PC-3 (cell line): ENCODE measurements at regions not wholly inside any gene's neighbourhood (a gene's known extent, or its start where the extent isn't known, plus 50 kb on each side); places are given as distances from the start of the nearest gene placed in this dataset.

Source experiments
- ATAC-seq: fragments of 200-7000 bp; cut with Tn5 transposase; 2 replicates; pipeline ENCODE4 v1.9.1; 2020; ENCODE audit warnings: mild to moderate bottlenecking, moderate library complexity
- BruUV-seq: library from RNA; stranded (reverse); fragments of 400-500 nt; replicated peaks from 2 replicates; lab custom pipeline; 2021; lab: Mats Ljungman, UMichigan
- CTCF ChIA-PET: fragments of 300-600 bp; sonication (Branson Sonifier 250); formaldehyde crosslinking; loops from one replicate; lab custom pipeline; 2022; ENCODE audit warnings: antibody characterized with exemption; lab: Charles Lee
- POLR2A ChIA-PET: fragments of 300-600 bp; sonication (Branson Sonifier 250); formaldehyde crosslinking; loops from one replicate; lab custom pipeline; 2022; ENCODE audit warnings: antibody characterized with exemption; ENCODE audit not compliant: unreplicated experiment; lab: Charles Lee
- DNase-seq: peaks from one replicate; pipeline ENCODE4 v3.0.0-alpha.2; 2015
- H2AFZ ChIP-seq: fragments of 300-600 bp; sonication (generic); 2 replicates; pipeline ENCODE4 v1.6.0; 2016; ENCODE audit warnings: antibody characterized with exemption, low read length
- H3F3A ChIP-seq: fragments of 300-600 bp; sonication (generic); one replicate; pipeline ENCODE4 v1.6.0; 2017; ENCODE audit warnings: antibody characterized with exemption, low read length, control low read depth, mild to moderate bottlenecking; ENCODE audit not compliant: unreplicated experiment
- H3K27ac ChIP-seq: fragments of 300-600 bp; sonication (generic); 2 replicates; pipeline ENCODE4 v1.5.1; 2016; ENCODE audit warnings: mild to moderate bottlenecking, low read length
- H3K27me3 ChIP-seq: fragments of 300-600 bp; sonication (generic); 2 replicates; pipeline ENCODE4 v1.6.1; 2016; ENCODE audit warnings: low read length, mixed read lengths
- H3K36me3 ChIP-seq: fragments of 300-600 bp; sonication (generic); 2 replicates; pipeline ENCODE4 v1.6.1; 2016; ENCODE audit warnings: low read depth, mixed run types, low read length, mixed read lengths
- H3K4me1 ChIP-seq: fragments of 300-600 bp; sonication (generic); 2 replicates; pipeline ENCODE4 v1.5.1; 2016; ENCODE audit warnings: low read length; ENCODE audit not compliant: insufficient read depth
- H3K4me2 ChIP-seq: fragments of 300-600 bp; sonication (generic); 2 replicates; pipeline ENCODE4 v1.6.0; 2016; ENCODE audit warnings: low read length
- H3K4me3 ChIP-seq: fragments of 300-600 bp; sonication (generic); 2 replicates; pipeline ENCODE4 v1.5.1; 2016; ENCODE audit warnings: mild to moderate bottlenecking, low read length, mixed read lengths
- H3K79me2 ChIP-seq: fragments of 300-600 bp; sonication (generic); 2 replicates; pipeline ENCODE4 v1.6.1; 2017; ENCODE audit warnings: low read length, mixed read lengths
- H3K9ac ChIP-seq: fragments of 300-600 bp; sonication (generic); 2 replicates; pipeline ENCODE4 v1.6.0; 2016; ENCODE audit warnings: mild to moderate bottlenecking, low read length
- H3K9me2 ChIP-seq: fragments of 300-600 bp; sonication (generic); replicated peaks from 2 replicates; pipeline ENCODE4 v1.6.1; 2016; ENCODE audit warnings: mixed run types, low read length, mixed read lengths
- H3K9me3 ChIP-seq: fragments of 300-600 bp; sonication (generic); 2 replicates; pipeline ENCODE4 v1.6.1; 2016; ENCODE audit warnings: low read length, mixed read lengths
- H4K20me1 ChIP-seq: fragments of 300-600 bp; sonication (generic); 2 replicates; pipeline ENCODE4 v1.6.1; 2016; ENCODE audit warnings: low read length, mixed read lengths
- EZH2 ChIP-seq: fragments of 300-600 bp; sonication (generic); IDR thresholded peaks from one replicate; pipeline ENCODE4 v1.6.1; 2017; ENCODE audit warnings: antibody characterized with exemption, mild to moderate bottlenecking, low read length; ENCODE audit not compliant: unreplicated experiment
- EZH2phosphoT487 ChIP-seq: fragments of 300-600 bp; sonication (generic); IDR thresholded peaks from 2 replicates; pipeline ENCODE4 v1.6.1; 2018; ENCODE audit warnings: mild to moderate bottlenecking, antibody characterized with exemption, low read length, borderline replicate concordance
- intact Hi-C: fragments of 100-400 bp; cut with micrococcal nuclease; formaldehyde crosslinking; loops from 2 replicates; pipeline ENCODE4 v1.9.0; 2023
- TF ChIP-seq, protein P1 (sequence below): fragments of 300-600 bp; sonication (generic); conservative IDR thresholded peaks from 2 replicates; pipeline ENCODE4 v1.5.1; 2017; ENCODE audit warnings: antibody characterized with exemption, low read depth, mild to moderate bottlenecking, low read length

DNA sequence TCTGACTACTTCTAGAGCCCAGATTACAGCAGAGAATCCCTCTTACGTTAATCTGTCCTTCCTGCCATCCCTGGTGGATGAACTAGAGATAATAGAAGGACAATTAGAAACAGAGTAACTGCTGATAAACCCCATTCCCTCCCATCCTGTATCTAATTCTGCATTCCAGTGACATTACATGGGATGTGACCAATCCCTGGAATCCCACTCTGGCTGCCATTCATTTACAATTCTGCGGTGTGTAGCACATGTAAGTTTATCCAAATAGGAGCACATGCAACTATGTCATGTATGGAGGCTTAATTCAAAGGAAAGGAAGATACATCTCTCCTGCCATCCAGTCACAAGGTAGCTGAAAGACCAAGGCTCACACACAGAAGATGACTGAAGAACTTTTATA is 339.5 kb downstream of the GPAT3 start:
- no peaks in the 10 kb centered on the region for H3K27me3 ChIP-seq
- no peaks in the 10 kb centered on the region for H3F3A ChIP-seq
- H3K4me3 ChIP-seq = no peak overlapping the region
- no peak overlapping the region for H2AFZ ChIP-seq
- DNase-seq = no peak
- POLR2A ChIA-PET = no interaction called here
- no TSS peak for BruUV-seq
- H3K36me3 ChIP-seq = no peaks in the 10 kb centered on the region
- no peak for ATAC-seq
- intact Hi-C loops = no loop called here
- H3K4me2 ChIP-seq = no peak overlapping the region
- TF ChIP-seq, protein P1, sequence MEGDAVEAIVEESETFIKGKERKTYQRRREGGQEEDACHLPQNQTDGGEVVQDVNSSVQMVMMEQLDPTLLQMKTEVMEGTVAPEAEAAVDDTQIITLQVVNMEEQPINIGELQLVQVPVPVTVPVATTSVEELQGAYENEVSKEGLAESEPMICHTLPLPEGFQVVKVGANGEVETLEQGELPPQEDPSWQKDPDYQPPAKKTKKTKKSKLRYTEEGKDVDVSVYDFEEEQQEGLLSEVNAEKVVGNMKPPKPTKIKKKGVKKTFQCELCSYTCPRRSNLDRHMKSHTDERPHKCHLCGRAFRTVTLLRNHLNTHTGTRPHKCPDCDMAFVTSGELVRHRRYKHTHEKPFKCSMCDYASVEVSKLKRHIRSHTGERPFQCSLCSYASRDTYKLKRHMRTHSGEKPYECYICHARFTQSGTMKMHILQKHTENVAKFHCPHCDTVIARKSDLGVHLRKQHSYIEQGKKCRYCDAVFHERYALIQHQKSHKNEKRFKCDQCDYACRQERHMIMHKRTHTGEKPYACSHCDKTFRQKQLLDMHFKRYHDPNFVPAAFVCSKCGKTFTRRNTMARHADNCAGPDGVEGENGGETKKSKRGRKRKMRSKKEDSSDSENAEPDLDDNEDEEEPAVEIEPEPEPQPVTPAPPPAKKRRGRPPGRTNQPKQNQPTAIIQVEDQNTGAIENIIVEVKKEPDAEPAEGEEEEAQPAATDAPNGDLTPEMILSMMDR = no peak
- no peak for TF ChIP-seq EZH2
- H3K9me2 ChIP-seq = no peaks in the 10 kb centered on the region
- no peaks in the 10 kb centered on the region for H3K4me1 ChIP-seq
- no peaks in the 10 kb centered on the region for H3K79me2 ChIP-seq
- H3K9me3 ChIP-seq = no peaks in the 10 kb centered on the region
- H3K27ac ChIP-seq = no peak overlapping the region
- CTCF ChIA-PET = no interaction called here
- no peak overlapping the region for H3K9ac ChIP-seq
- no peaks in the 10 kb centered on the region for H4K20me1 ChIP-seq

DNA sequence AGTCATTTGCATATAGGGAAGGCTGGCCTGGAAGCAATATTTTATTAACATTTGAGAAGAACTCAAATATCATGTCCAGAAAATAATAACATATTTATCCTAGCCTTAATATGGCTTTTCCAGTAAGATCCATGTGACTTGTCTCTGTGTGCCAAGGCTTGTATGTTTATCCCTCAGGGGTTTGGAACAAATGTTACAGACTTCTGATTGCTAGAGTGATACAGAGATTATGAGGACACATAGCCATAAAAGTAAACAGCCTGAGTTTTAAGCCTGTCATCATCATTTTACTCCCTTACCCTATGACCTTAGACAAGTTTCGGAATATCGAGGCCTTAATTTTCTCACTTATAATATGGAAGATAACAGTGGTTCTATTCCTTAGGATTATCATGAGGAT is 338.1 kb downstream of the GPAT3 start:
- POLR2A ChIA-PET = no interaction called here
- intact Hi-C loops = no loop called here

DNA sequence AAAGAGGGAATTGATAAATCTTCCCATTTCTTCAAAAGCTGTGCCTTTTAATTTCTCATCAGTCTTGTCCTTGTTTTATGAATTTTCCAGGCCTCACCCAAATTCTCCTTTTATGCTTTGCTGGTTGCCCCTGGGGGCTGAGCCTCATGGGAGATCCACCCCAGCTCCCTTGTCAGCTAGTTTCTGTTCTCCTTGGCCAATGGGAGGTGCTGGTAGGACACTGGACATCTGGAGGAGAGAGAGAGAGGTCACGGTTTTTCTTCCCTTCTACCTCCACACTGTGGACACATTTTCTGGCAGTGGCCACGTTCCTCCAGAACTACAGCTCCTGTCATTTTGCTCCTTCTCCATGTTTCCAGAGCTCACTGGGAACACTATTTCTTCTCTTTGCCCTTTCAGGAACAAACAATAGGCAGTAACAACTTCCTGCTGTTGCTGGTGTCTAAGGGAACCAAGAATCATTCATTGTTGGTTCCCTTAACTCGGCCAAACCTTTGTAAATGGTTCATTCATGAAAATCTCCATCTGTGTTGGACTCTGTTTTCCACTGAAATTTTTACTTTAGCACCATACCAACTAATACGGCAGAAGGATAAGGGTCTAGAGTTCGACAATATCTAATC is 334.5 kb downstream of the GPAT3 start:
- ATAC-seq = no peak

More for the DNA sequence above, 338.1 kb downstream of the GPAT3 start:
- H3K9ac ChIP-seq = no peak overlapping the region
- no peaks in the 10 kb centered on the region for H3K4me1 ChIP-seq
- H3K9me3 ChIP-seq = no peaks in the 10 kb centered on the region
- H4K20me1 ChIP-seq = no peaks in the 10 kb centered on the region
- H3K4me2 ChIP-seq = no peak overlapping the region
- no peaks in the 10 kb centered on the region for H3K27me3 ChIP-seq
- H3K9me2 ChIP-seq = no peaks in the 10 kb centered on the region
- no peak overlapping the region for H3K4me3 ChIP-seq
- H3K79me2 ChIP-seq = no peaks in the 10 kb centered on the region
- no peaks in the 10 kb centered on the region for H3F3A ChIP-seq
- TF ChIP-seq, protein P1 = no peak
- TF ChIP-seq EZH2phosphoT487 = no peak
- no peak for TF ChIP-seq EZH2
- no peaks in the 10 kb centered on the region for H3K36me3 ChIP-seq
- DNase-seq = no peak
- CTCF ChIA-PET = no interaction called here
- H2AFZ ChIP-seq = no peak overlapping the region
- H3K27ac ChIP-seq = no peak overlapping the region
- no TSS peak for BruUV-seq
- ATAC-seq = no peak

More for the DNA sequence above, 334.5 kb downstream of the GPAT3 start:
- H3K36me3 ChIP-seq = no peaks in the 10 kb centered on the region
- H3K4me2 ChIP-seq = no peak overlapping the region
- no peak overlapping the region for H3K9ac ChIP-seq
- H2AFZ ChIP-seq = no peak overlapping the region
- CTCF ChIA-PET = no interaction called here
- BruUV-seq = no TSS peak
- no peak for DNase-seq
- H3K27ac ChIP-seq = no peak overlapping the region
- POLR2A ChIA-PET = no interaction called here
- no peak overlapping the region for H3K4me3 ChIP-seq
- no peaks in the 10 kb centered on the region for H3K9me3 ChIP-seq
- TF ChIP-seq, protein P1 = no peak
- H3F3A ChIP-seq = no peaks in the 10 kb centered on the region
- H3K27me3 ChIP-seq = no peaks in the 10 kb centered on the region
- no peaks in the 10 kb centered on the region for H3K9me2 ChIP-seq
- H3K79me2 ChIP-seq = no peaks in the 10 kb centered on the region
- H3K4me1 ChIP-seq = no peaks in the 10 kb centered on the region
- no peaks in the 10 kb centered on the region for H4K20me1 ChIP-seq
- intact Hi-C loops = no loop called here
